Psoas muscle (tissue), 7 donors: ENCODE measurements at regions not wholly inside any gene's neighbourhood (a gene's known extent, or its start where the extent isn't known, plus 50 kb on each side); places are given as distances from the start of the nearest gene placed in this dataset.

Experiments used
- ATAC-seq, 4 donors: fragments of 200-7000 bp; cut with Tn5 transposase; one replicate each; pipeline ENCODE4 v1.9.1; 2020; ENCODE audit warnings: moderate library complexity in 3 of 4, mild to moderate bottlenecking in 2 of 4
- DNase-seq, 2 donors: peaks; one replicate each; pipeline ENCODE4 v3.0.0-alpha.2; 2020
- H3K27ac ChIP-seq: fragments of 200-600 bp; one replicate; pipeline ENCODE4 v1.8.0; 2022
- H3K27me3 ChIP-seq, 3 donors: fragments of 200-600 bp in 1 of 3; one replicate each; pipeline versions ENCODE4 v1.6.1 to v1.8.0; 2013 to 2022; ENCODE audit warnings: low read length in 2 of 3, mild to moderate bottlenecking in 2 of 3, moderate library complexity in 1 of 3; ENCODE audit not compliant: insufficient read depth in 3 of 3
- H3K36me3 ChIP-seq, 2 donors: fragments of 200-600 bp in 1 of 2; one replicate each; pipeline versions ENCODE4 v1.6.1 to v1.8.0; 2013 to 2022; ENCODE audit warnings: low read depth in 1 of 2, mild to moderate bottlenecking in 1 of 2, moderate library complexity in 1 of 2; ENCODE audit not compliant: insufficient read depth in 1 of 2
- H3K4me1 ChIP-seq: fragments of 200-600 bp; one replicate; pipeline ENCODE4 v1.8.0; 2022
- H3K4me3 ChIP-seq: fragments of 200-600 bp; one replicate; pipeline ENCODE4 v1.8.0; 2022; ENCODE audit warnings: mild to moderate bottlenecking
- H3K9me3 ChIP-seq: fragments of 200-600 bp; one replicate; pipeline ENCODE4 v1.8.0; 2022
- CTCF ChIP-seq: fragments of 200-600 bp; IDR thresholded peaks from one replicate; pipeline ENCODE4 v1.8.0; 2022; ENCODE audit warnings: antibody characterized with exemption
- WGBS, 3 donors: extraction: QIAGEN DNeasy Blood & Tissue Kit; methylation state at CpG; one replicate each; pipeline versions ENCODE4 v1.1.6 to v1.1.7; 2013; 5-methylcytosine and 5-hydroxymethylcytosine counted together
- intact Hi-C, 2 donors: fragments of 100-400 bp; cut with DNase I; formaldehyde crosslinking; loops; one replicate each; pipeline versions ENCODE4 v1.11.0 to v1.14.2; 2022
- donor health status: healthy with polysubstance abuse.
- donor health status: DM: no; HTN: no; CAD: no; lungs with moderate emphysema.
- donor health status: Bipolar disorder and iron deficiency.
- donor health status: healthy.
- donor health status: DM: yes; HTN: yes; CAD: no.
- donor health status: DM: no; HTN: no; CAD: no.
- donor health status: DM: yes; HTN: yes; CAD: no.

GRCh38 chr2:78895022-78895421 lies 130.5 kb upstream of the REG3G start:
- ATAC-seq (no peak), DNase-seq (no peak)
- no peak for TF ChIP-seq CTCF

GRCh38 chr2:78896536-78896935 lies 129.0 kb upstream of the REG3G start:
- ATAC-seq, result no peak

More at GRCh38 chr2:78895022-78895421, 130.5 kb upstream of the REG3G start:
- no peaks in the 10 kb centered on the region for H3K4me1 ChIP-seq
- H3K4me3 ChIP-seq, result no peak overlapping the region
- no peak overlapping the region for H3K27ac ChIP-seq
- no peaks in the 10 kb centered on the region for H3K36me3 ChIP-seq
- intact Hi-C loops, result no loop called here
- H3K9me3 ChIP-seq, result no peaks in the 10 kb centered on the region
- WGBS, 3 donors, result 66 to 87% (median 78%) methylated on average over 1 of the region's 1 CpG
- H3K27me3 ChIP-seq, result no peaks in the 10 kb centered on the region

GRCh38 chr2:78907089-78907488 lies 118.4 kb upstream of the REG3G start:
- H3K36me3 ChIP-seq, result no peaks in the 10 kb centered on the region
- 87 to 91% (median 88%) methylated on average over 1 of the region's 1 CpG for WGBS, 3 donors
- H3K4me3 ChIP-seq, result no peak overlapping the region
- H3K27me3 ChIP-seq, result no peaks in the 10 kb centered on the region
- TF ChIP-seq CTCF, result no peak
- intact Hi-C loops, result no loop called here
- DNase-seq (no peak), ATAC-seq (no peak)
- H3K9me3 ChIP-seq, result no peaks in the 10 kb centered on the region
- no peaks in the 10 kb centered on the region for H3K4me1 ChIP-seq
- no peak overlapping the region for H3K27ac ChIP-seq

More at GRCh38 chr2:78896536-78896935, 129.0 kb upstream of the REG3G start:
- no peak for DNase-seq
- intact Hi-C loops, result no loop called here
- no peak for TF ChIP-seq CTCF
- Histone ChIP-seq H3K4me1 (no peaks in the 10 kb centered on the region), H3K36me3 (no peaks in the 10 kb centered on the region), H3K27me3 (no peaks in the 10 kb centered on the region), H3K9me3 (no peaks in the 10 kb centered on the region), H3K4me3 (no peak overlapping the region), H3K27ac (no peak overlapping the region)
- 51 to 65% (median 64%) methylated on average over 3 of the region's 3 CpGs for WGBS, 3 donors

GRCh38 chr2:78908973-78909372 lies 116.5 kb upstream of the REG3G start:
- ATAC-seq (no peak), DNase-seq (no peak)
- Histone ChIP-seq H3K4me1 (no peaks in the 10 kb centered on the region), H3K4me3 (no peak overlapping the region), H3K9me3 (no peaks in the 10 kb centered on the region), H3K36me3 (no peaks in the 10 kb centered on the region), H3K27me3 (no peaks in the 10 kb centered on the region), H3K27ac (no peak overlapping the region)
- no peak for TF ChIP-seq CTCF
- 87 to 92% (median 88%) methylated on average over 4 of the region's 4 CpGs for WGBS, 3 donors
- intact Hi-C loops, result no loop called here

GRCh38 chr2:78910376-78910775 lies 115.1 kb upstream of the REG3G start:
- no peaks in the 10 kb centered on the region for H3K27me3 ChIP-seq
- no peak overlapping the region for H3K4me3 ChIP-seq
- no peaks in the 10 kb centered on the region for H3K36me3 ChIP-seq
- TF ChIP-seq CTCF, result no peak
- WGBS, 3 donors, result 61 to 77% (median 74%) methylated on average over 3 of the region's 3 CpGs
- H3K9me3 ChIP-seq, result no peaks in the 10 kb centered on the region
- ATAC-seq (no peak), DNase-seq (no peak)
- no peaks in the 10 kb centered on the region for H3K4me1 ChIP-seq
- no peak overlapping the region for H3K27ac ChIP-seq
- intact Hi-C loops, result no loop called here
